ENCODE measurements at regions not wholly inside any gene's neighbourhood (a gene's known extent, or its start where the extent isn't known, plus 50 kb on each side); places are given as distances from the start of the nearest gene placed in this dataset.

DNA sequence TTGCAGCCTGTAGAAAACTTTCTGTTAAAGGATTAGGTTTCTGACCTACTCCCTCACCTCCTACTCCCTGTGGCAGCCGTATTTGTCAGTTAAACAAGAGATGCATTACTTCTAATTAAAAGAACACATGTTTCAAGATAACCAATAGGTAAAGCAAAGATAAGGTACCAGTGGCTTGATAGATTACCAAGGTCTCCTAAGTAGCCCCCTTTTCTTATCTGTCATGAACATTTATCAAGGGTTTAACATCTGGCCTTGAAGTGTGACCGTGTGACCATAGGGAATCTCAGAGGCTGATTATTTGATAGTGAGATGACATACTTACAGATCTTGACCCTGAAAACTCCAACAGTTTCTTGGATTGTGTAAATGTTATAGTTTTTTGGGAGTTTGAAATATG, 764.0 kb upstream of the EDIL3 start:
- no peak for FAIRE-seq

More for the DNA sequence above, 764.0 kb upstream of the EDIL3 start:
- Histone ChIP-seq H3K79me1 (ENCODE audit: low read depth, low read length) (no peaks in the 10 kb centered on the region), H2AK5ac (ENCODE audit: low read depth, low read length) (no peak overlapping the region), H3K36me3 (ENCODE audit: control insufficient read depth in 2 of 4, insufficient read depth in 4 of 4, low read length in 3 of 4) (no peaks in the 10 kb centered on the region), H3K4me3 (ENCODE audit: extremely low read depth in 1 of 4, insufficient read depth in 2 of 4, low read depth in 3 of 4, low read length in 4 of 4) (no peak overlapping the region), H2BK20ac (ENCODE audit: low read length) (no peak overlapping the region), H3K79me2 (ENCODE audit: control insufficient read depth in 1 of 2, insufficient read depth in 2 of 2, low read length in 2 of 2) (no peaks in the 10 kb centered on the region), H3K9me3 (ENCODE audit: insufficient read depth in 2 of 2, low read depth in 1 of 2, low read length in 1 of 2) (no peaks in the 10 kb centered on the region), H3K4me1 (replicated peaks in 1 of 4; ENCODE audit: control insufficient read depth in 3 of 4, insufficient read depth in 4 of 4, low read length in 3 of 4) (no peaks in the 10 kb centered on the region), H4K5ac (ENCODE audit: insufficient read length, low read depth, low read length) (no peak overlapping the region), H2BK5ac (ENCODE audit: low read depth, low read length) (no peak overlapping the region), H3K56ac (replicated peaks; ENCODE audit: insufficient read length, low read depth, low read length) (no peak overlapping the region), H4K20me1 (replicated peaks in 1 of 2; ENCODE audit: control insufficient read depth in 1 of 2, insufficient read depth in 2 of 2, low read length in 2 of 2) (no peaks in the 10 kb centered on the region), H4K8ac (ENCODE audit: extremely low read depth, insufficient read depth, low read length) (no peak overlapping the region), H3K14ac (ENCODE audit: insufficient read length) (no peak overlapping the region), H3K27me3 (replicated peaks in 1 of 4; ENCODE audit: control insufficient read depth in 3 of 4, extremely low read depth in 1 of 4, insufficient read depth in 3 of 4, low read length in 3 of 4) (no peaks in the 10 kb centered on the region), H2BK12ac (ENCODE audit: low read depth, low read length) (no peak overlapping the region), H3K27ac (ENCODE audit: low read depth, low read length) (no peak overlapping the region), H3K18ac (ENCODE audit: extremely low read depth, low read length) (no peak overlapping the region), H3K9ac (replicated peaks in 1 of 4; ENCODE audit: extremely low read depth in 1 of 4, low read depth in 3 of 4, low read length in 3 of 4) (no peak overlapping the region), H3K23me2 (ENCODE audit: low read depth, low read length) (no peaks in the 10 kb centered on the region), H4K91ac (replicated peaks; ENCODE audit: insufficient read length, low read length) (no peak overlapping the region), H3K4ac (replicated peaks; ENCODE audit: insufficient read length, low read depth, low read length) (no peak overlapping the region), H3K4me2 (ENCODE audit: insufficient read depth in 1 of 2, low read depth in 2 of 2, low read length in 2 of 2) (no peak overlapping the region), H3K23ac (ENCODE audit: insufficient read length) (no peak overlapping the region), H2BK15ac (ENCODE audit: low read length) (no peak overlapping the region), H2BK120ac (replicated peaks; ENCODE audit: low read depth, low read length) (no peak overlapping the region), H2AFZ (ENCODE audit: low read length) (no peak overlapping the region)
- ChIA-PET POLR2A (ENCODE audit: partially characterized antibody) (no interaction called here), CTCF (ENCODE audit: partially characterized antibody) (no interaction called here)
- 84% methylated on average over 2 of the region's 2 CpGs; no CpG with 5 or more reads in 1 of the 2 experiments for whole genome bisulfite sequencing, 2 experiments (ENCODE audit: extremely low coverage in 1 of 2, insufficient coverage in 1 of 2, insufficient read length in 1 of 2, insufficient replicate concordance in 2 of 2, low coverage in 1 of 2, low lambda C conversion rate in 2 of 2, missing lambda C conversion rate in 1 of 2)
- TF ChIP-seq USF2 (IDR thresholded peaks at IDR 0.05; ENCODE audit: low read length) = no peak
- no peak for TF ChIP-seq MAFK (IDR thresholded peaks at IDR 0.05; ENCODE audit: low read depth, low read length)
- no peak for DNase-seq (ENCODE audit: low read depth in 1 of 2, low spot score in 2 of 2)

Data from H1 (cell line).